ENCODE measurements at regions not wholly inside any gene's neighbourhood (a gene's known extent, or its start where the extent isn't known, plus 50 kb on each side); places are given as distances from the start of the nearest gene placed in this dataset.
A peak's percentile ranks its signal among the peaks of the same experiment; 100 is the strongest.

DNA sequence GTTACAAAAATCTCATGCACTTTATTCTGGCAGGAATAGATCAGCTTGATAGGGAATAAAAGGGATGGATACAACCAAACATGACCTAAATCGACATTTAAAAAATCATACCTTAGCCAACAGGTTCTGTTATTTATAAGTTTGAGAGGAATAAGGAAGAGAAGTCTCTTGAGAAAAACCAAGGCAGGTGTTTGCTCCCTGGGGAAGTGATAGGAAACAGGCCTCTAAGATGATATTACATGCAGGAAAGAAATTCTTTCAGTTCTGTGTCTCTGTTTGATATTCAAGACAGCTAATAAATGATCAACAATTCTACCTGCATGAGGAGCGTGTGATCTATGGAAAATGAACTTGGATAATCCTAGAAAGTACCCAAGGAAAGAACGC is 184.8 kb upstream of the ZEB2 start:
- H3K36me3 ChIP-seq: no peaks in the 10 kb centered on the region
- H3K9me3 ChIP-seq: no peaks in the 10 kb centered on the region
- H3K4me3 ChIP-seq: no peak overlapping the region
- ATAC-seq: no peak
- 89 to 92% methylated on average over 2 to 3 of the region's 3 CpGs for WGBS, 2 donors (ENCODE audit: low coverage in 1 of 2)
- no peak overlapping the region for H3K27ac ChIP-seq
- no peaks in the 10 kb centered on the region for H3K27me3 ChIP-seq
- no peaks in the 10 kb centered on the region for H3K4me1 ChIP-seq
- no peak for TF ChIP-seq EP300 (IDR thresholded peaks at IDR 0.05)
- no peak for TF ChIP-seq POLR2A (IDR thresholded peaks at IDR 0.05)
- no peak for TF ChIP-seq POLR2AphosphoS5 (IDR thresholded peaks at IDR 0.05)
- TF ChIP-seq, protein P1, sequence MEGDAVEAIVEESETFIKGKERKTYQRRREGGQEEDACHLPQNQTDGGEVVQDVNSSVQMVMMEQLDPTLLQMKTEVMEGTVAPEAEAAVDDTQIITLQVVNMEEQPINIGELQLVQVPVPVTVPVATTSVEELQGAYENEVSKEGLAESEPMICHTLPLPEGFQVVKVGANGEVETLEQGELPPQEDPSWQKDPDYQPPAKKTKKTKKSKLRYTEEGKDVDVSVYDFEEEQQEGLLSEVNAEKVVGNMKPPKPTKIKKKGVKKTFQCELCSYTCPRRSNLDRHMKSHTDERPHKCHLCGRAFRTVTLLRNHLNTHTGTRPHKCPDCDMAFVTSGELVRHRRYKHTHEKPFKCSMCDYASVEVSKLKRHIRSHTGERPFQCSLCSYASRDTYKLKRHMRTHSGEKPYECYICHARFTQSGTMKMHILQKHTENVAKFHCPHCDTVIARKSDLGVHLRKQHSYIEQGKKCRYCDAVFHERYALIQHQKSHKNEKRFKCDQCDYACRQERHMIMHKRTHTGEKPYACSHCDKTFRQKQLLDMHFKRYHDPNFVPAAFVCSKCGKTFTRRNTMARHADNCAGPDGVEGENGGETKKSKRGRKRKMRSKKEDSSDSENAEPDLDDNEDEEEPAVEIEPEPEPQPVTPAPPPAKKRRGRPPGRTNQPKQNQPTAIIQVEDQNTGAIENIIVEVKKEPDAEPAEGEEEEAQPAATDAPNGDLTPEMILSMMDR (IDR thresholded peaks at IDR 0.05): no peak

DNA sequence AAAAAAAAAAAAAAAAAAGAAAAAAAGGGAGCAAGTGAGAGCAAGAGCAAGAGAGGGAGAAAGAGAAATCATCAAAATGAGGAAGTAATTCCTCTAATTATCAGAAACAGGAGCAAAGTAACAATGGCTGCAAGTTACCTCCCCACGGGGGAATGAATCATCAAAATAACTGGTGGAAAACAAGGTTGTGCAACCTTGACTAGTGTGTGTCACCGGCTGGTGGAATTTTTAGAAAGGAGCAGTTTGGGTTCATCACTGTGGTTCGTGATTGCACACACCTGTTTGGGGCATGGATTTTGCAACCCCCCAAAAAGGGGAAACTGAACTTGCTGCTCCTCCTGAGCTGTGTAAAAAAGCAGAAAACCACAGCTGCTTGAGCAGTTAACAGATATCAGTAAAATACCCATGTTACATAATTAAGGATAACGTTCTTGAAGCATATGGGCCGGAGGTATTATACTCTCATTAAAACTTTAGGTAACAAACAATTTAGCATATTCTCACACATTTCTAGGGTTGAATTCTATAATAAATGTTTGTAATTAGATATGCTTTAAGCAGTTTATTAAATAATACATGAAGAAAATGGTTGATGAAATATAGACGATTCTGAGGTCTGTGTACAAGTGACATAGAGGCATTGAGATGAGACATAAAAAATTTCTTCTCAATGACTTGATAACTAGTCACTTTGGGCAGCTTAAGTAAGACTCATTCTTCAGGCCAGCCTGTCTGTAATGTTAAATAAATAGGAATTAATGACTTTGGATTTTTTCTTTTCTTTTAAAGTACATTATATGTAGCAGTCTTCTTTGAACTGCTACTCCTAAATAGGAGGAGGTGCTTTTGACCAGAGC is 184.2 kb upstream of the ZEB2 start:
- peak; percentile 74 for ATAC-seq
- Histone ChIP-seq H3K27ac (no peak overlapping the region), H3K27me3 (no peaks in the 10 kb centered on the region), H3K4me3 (no peak overlapping the region), H3K4me1 (no peaks in the 10 kb centered on the region), H3K9me3 (no peaks in the 10 kb centered on the region), H3K36me3 (no peaks in the 10 kb centered on the region)
- no peak for TF ChIP-seq POLR2A (IDR thresholded peaks at IDR 0.05)
- no peak for TF ChIP-seq EP300 (IDR thresholded peaks at IDR 0.05)
- no peak for TF ChIP-seq POLR2AphosphoS5 (IDR thresholded peaks at IDR 0.05)
- WGBS, 2 donors (ENCODE audit: low coverage in 1 of 2): 73 to 86% methylated on average over 6 of the region's 6 CpGs

DNA sequence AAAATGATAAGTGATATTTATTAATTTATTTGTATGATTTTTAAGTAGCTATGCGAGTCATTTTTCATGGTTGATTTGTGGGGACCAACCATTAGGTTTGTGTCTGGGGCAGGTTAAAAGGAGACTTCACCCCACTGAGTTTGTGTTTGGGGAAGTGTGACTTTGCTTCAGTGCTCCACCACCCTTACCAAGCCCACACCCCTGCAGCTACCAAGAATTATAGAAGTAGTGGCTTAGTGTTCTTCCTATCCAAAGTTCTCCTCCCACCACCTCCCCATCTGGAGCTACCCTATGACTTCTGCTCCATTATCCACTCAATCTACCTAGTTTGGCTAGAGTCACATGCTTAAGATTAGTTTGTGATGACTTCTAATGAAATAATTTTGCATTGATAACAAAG is 182.1 kb upstream of the ZEB2 start:
- no peak for ATAC-seq
- H3K27ac ChIP-seq: no peak overlapping the region
- H3K9me3 ChIP-seq: no peaks in the 10 kb centered on the region
- no peak overlapping the region for H3K4me3 ChIP-seq
- no peaks in the 10 kb centered on the region for H3K27me3 ChIP-seq
- WGBS, 2 donors (ENCODE audit: low coverage in 1 of 2): 100% methylated on average over 1 of the region's 1 CpG
- no peaks in the 10 kb centered on the region for H3K4me1 ChIP-seq
- no peaks in the 10 kb centered on the region for H3K36me3 ChIP-seq
- no peak for TF ChIP-seq POLR2AphosphoS5 (IDR thresholded peaks at IDR 0.05)
- no peak for TF ChIP-seq POLR2A (IDR thresholded peaks at IDR 0.05)
- TF ChIP-seq, protein P1 (IDR thresholded peaks at IDR 0.05): no peak
- no peak for TF ChIP-seq EP300 (IDR thresholded peaks at IDR 0.05)

DNA sequence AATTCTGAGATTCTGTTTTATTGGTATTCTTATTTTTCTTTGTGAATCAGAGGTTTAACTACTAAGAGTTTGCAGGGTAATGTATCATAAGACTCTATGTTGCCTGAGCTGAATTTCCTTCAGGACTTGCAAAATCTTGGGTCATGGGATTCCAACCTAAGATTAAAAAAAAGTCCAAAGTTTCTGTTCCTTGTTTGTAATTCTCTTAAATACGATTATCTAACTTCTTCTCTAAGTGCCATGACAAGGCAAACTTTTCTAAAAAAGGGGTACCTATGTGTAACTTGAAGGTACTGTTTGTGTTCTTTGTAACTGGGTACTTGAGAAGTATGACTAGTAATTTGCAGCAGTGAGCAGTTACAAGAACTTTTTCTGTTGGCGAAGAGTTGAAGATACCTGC is 181.3 kb upstream of the ZEB2 start:
- Histone ChIP-seq H3K4me3 (no peak overlapping the region), H3K27me3 (no peaks in the 10 kb centered on the region), H3K9me3 (no peaks in the 10 kb centered on the region), H3K27ac (peak overlapping the region in 1 of 4 donors; percentile 16), H3K36me3 (no peaks in the 10 kb centered on the region), H3K4me1 (no peaks in the 10 kb centered on the region)
- ATAC-seq: no peak
- WGBS, 2 donors (ENCODE audit: low coverage in 1 of 2): 75 to 91% methylated on average over 2 of the region's 2 CpGs
- TF ChIP-seq, protein P1 (IDR thresholded peaks at IDR 0.05): no peak
- TF ChIP-seq EP300 (IDR thresholded peaks at IDR 0.05) (no peak), POLR2A (IDR thresholded peaks at IDR 0.05) (no peak), POLR2AphosphoS5 (IDR thresholded peaks at IDR 0.05) (no peak)

DNA sequence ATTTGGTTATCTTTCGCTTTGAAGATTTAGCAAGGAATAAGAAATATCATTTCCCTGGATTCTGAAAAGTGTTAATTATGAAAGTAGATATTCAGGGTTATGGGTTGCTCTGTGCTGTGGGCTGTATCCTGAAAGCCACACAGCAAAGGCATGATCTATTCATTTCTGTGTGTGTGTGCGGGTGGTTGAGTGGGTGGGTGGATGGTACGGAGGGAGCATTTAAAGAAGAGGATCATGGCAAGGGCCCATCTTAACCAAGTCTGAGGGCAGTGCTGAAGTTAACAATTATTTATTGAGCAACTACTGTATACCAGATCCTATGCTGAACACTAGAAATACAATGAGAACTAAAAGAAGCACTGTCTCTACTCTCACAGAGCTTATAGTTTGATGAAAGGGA is 178.2 kb upstream of the ZEB2 start:
- no peak for TF ChIP-seq POLR2AphosphoS5 (IDR thresholded peaks at IDR 0.05)
- no peak for TF ChIP-seq POLR2A (IDR thresholded peaks at IDR 0.05)
- no peak for TF ChIP-seq EP300 (IDR thresholded peaks at IDR 0.05)
- TF ChIP-seq, protein P1 (IDR thresholded peaks at IDR 0.05): no peak
- Histone ChIP-seq H3K36me3 (no peaks in the 10 kb centered on the region), H3K4me1 (no peaks in the 10 kb centered on the region), H3K27me3 (no peaks in the 10 kb centered on the region), H3K27ac (no peak overlapping the region), H3K4me3 (no peak overlapping the region), H3K9me3 (no peaks in the 10 kb centered on the region)
- no peak for ATAC-seq
- 94 to 100% methylated on average over 1 to 3 of the region's 3 CpGs for WGBS, 2 donors (ENCODE audit: low coverage in 1 of 2)
